ENCODE measurements at regions not wholly inside any gene's neighbourhood (a gene's known extent, or its start where the extent isn't known, plus 50 kb on each side); places are given as distances from the start of the nearest gene placed in this dataset.
"Not testable (repeated sequence)": the region's sequence is repeated elsewhere in the genome, so short reads cannot be mapped to it uniquely, and the experiment has no call there.

DNA sequence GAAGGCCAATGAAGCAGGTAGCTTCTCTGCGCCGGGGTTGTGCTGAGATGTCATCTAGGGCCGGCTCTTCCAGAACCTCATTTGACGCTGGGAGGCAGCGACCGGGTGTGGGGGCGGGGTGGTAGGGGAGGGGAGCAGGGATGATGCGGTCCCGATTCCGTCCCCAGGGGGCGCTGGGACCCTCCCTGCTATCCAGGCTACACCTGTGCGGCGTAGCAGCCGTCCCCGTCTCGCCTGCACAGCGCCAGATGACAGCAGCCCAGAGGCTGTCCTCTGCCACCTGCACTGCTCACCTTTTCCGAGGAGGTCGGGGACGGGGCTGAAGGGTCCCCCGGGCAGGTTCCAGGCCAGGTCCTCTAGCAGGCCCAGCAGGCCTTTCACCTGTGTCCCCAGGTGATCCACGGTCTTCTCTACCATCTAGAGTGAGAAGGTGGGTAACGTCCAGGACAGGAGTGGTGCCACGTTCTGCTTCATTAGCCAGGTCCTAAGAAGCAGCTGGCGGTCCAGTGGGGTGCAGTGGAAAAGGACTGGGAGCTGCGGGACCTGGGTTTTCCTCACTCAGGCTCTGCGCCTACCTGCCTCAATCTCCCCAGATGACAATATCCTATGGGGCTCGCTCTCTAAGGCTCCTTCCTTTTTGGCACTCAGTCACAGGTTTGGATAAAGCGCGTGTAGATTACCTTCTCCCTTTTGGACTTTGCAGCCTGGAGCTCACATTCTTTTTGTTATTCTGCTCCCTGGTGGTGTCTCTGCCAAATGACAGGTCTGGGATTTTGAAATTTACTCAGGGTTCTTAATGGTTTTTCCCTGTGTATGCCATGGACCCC, 56.0 kb upstream of the RAB6C start:
- no peaks in the 10 kb centered on the region for H3K79me2 ChIP-seq (ENCODE audit: insufficient read depth, low read length)
- no peaks in the 10 kb centered on the region for H3K27me3 ChIP-seq (ENCODE audit: insufficient read depth, low read length)
- no peak overlapping the region for H3K4me3 ChIP-seq (ENCODE audit: insufficient read depth, low read length)
- H2AFZ ChIP-seq (ENCODE audit: low read length) = no peak overlapping the region
- H3K36me3 ChIP-seq (ENCODE audit: insufficient read depth, low read length) = no peaks in the 10 kb centered on the region
- TF ChIP-seq, protein P1, sequence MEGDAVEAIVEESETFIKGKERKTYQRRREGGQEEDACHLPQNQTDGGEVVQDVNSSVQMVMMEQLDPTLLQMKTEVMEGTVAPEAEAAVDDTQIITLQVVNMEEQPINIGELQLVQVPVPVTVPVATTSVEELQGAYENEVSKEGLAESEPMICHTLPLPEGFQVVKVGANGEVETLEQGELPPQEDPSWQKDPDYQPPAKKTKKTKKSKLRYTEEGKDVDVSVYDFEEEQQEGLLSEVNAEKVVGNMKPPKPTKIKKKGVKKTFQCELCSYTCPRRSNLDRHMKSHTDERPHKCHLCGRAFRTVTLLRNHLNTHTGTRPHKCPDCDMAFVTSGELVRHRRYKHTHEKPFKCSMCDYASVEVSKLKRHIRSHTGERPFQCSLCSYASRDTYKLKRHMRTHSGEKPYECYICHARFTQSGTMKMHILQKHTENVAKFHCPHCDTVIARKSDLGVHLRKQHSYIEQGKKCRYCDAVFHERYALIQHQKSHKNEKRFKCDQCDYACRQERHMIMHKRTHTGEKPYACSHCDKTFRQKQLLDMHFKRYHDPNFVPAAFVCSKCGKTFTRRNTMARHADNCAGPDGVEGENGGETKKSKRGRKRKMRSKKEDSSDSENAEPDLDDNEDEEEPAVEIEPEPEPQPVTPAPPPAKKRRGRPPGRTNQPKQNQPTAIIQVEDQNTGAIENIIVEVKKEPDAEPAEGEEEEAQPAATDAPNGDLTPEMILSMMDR (IDR thresholded peaks at IDR 0.05; ENCODE audit: extremely low read depth, low read depth, low read length) = peak; percentile 52
- H4K20me1 ChIP-seq (ENCODE audit: insufficient read depth, low read length) = no peaks in the 10 kb centered on the region
- H3K27ac ChIP-seq (ENCODE audit: low read depth, low read length) = no peak overlapping the region
- H3K4me1 ChIP-seq (ENCODE audit: insufficient read depth, low read length) = no peaks in the 10 kb centered on the region
- no peaks in the 10 kb centered on the region for H3K9me3 ChIP-seq (ENCODE audit: low read depth, low read length)
- H3K4me2 ChIP-seq (ENCODE audit: insufficient read depth, low read length) = no peak overlapping the region
- DNase-seq (ENCODE audit: insufficient read length, low spot score, missing footprints) = no peak

DNA sequence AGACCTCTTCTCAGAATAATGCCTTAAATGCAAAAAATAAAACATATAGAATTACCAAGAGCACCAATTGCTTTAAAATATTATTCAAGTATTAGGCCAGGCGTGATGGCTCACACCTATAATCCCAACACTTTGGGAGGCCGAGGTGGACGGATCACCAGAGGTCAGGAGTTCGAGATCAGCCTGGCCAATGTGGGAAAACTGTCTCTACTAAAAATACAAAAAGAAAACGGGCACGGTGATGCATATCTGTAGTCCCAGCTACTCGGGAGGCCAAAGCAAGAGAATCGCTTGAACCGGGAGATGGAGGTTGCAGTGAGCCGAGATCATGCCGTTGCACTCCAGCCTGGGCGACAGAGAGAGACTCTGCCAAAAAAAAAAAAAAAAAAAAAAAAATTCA, 55.4 kb upstream of the RAB6C start:
- H2AFZ ChIP-seq (ENCODE audit: low read length); H3K27ac ChIP-seq (ENCODE audit: low read depth, low read length); H3K4me1 ChIP-seq (ENCODE audit: insufficient read depth, low read length); H3K79me2 ChIP-seq (ENCODE audit: insufficient read depth, low read length); H3K9me3 ChIP-seq (ENCODE audit: low read depth, low read length); DNase-seq (ENCODE audit: insufficient read length, low spot score, missing footprints); H3K4me2 ChIP-seq (ENCODE audit: insufficient read depth, low read length); H3K4me3 ChIP-seq (ENCODE audit: insufficient read depth, low read length); H4K20me1 ChIP-seq (ENCODE audit: insufficient read depth, low read length); H3K36me3 ChIP-seq (ENCODE audit: insufficient read depth, low read length); H3K27me3 ChIP-seq (ENCODE audit: insufficient read depth, low read length): not testable (repeated sequence)

GRCh38 chr2:129925381-129925780, 54.1 kb upstream of the RAB6C start:
- no peak for DNase-seq (ENCODE audit: insufficient read length, low spot score, missing footprints)
- Histone ChIP-seq H2AFZ (ENCODE audit: low read length) (no peak overlapping the region), H3K27me3 (ENCODE audit: insufficient read depth, low read length) (no peaks in the 10 kb centered on the region), H3K4me1 (ENCODE audit: insufficient read depth, low read length) (no peaks in the 10 kb centered on the region), H3K9me3 (ENCODE audit: low read depth, low read length) (no peaks in the 10 kb centered on the region), H3K4me2 (ENCODE audit: insufficient read depth, low read length) (no peak overlapping the region), H3K27ac (ENCODE audit: low read depth, low read length) (no peak overlapping the region), H4K20me1 (ENCODE audit: insufficient read depth, low read length) (no peaks in the 10 kb centered on the region), H3K36me3 (ENCODE audit: insufficient read depth, low read length) (no peaks in the 10 kb centered on the region), H3K79me2 (ENCODE audit: insufficient read depth, low read length) (no peaks in the 10 kb centered on the region), H3K4me3 (ENCODE audit: insufficient read depth, low read length) (no peak overlapping the region)
- TF ChIP-seq, protein P1 (IDR thresholded peaks at IDR 0.05; ENCODE audit: extremely low read depth, low read depth, low read length) = no peak

DNA sequence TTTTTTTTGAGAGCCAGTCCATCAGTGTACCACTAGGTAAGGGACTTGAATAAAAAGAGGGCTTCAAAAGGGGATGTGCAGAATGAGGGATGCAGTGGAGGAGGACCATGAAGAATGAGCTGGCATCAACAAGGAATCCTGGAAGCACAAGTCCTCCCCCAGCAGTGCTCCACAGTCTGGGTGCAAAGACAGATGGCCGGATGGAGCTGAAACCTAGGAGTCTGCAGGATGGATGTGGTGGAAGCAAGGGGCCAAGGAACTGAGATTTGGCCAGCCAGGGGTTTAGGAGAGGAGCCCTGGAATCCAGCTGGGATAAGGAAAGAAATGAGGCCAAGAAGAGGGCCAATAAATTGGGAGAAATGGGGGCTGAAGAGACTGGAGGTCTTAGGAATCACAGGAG, 51.8 kb upstream of the RAB6C start:
- DNase-seq (ENCODE audit: insufficient read length, low spot score, missing footprints) = no peak
- Histone ChIP-seq H3K4me2 (ENCODE audit: insufficient read depth, low read length) (no peak overlapping the region), H3K9me3 (ENCODE audit: low read depth, low read length) (no peaks in the 10 kb centered on the region), H3K4me1 (ENCODE audit: insufficient read depth, low read length) (no peaks in the 10 kb centered on the region), H3K79me2 (ENCODE audit: insufficient read depth, low read length) (no peaks in the 10 kb centered on the region), H3K27me3 (ENCODE audit: insufficient read depth, low read length) (no peaks in the 10 kb centered on the region), H3K27ac (ENCODE audit: low read depth, low read length) (no peak overlapping the region), H4K20me1 (ENCODE audit: insufficient read depth, low read length) (no peaks in the 10 kb centered on the region), H3K36me3 (ENCODE audit: insufficient read depth, low read length) (no peaks in the 10 kb centered on the region), H3K4me3 (ENCODE audit: insufficient read depth, low read length) (no peak overlapping the region), H2AFZ (ENCODE audit: low read length) (no peak overlapping the region)
- TF ChIP-seq, protein P1 (IDR thresholded peaks at IDR 0.05; ENCODE audit: extremely low read depth, low read depth, low read length) = no peak
